HUES48 (cell line): ENCODE measurements at regions not wholly inside any gene's neighbourhood (a gene's known extent, or its start where the extent isn't known, plus 50 kb on each side); places are given as distances from the start of the nearest gene placed in this dataset.
"Not testable (repeated sequence)": the region's sequence is repeated elsewhere in the genome, so short reads cannot be mapped to it uniquely, and the experiment has no call there.

Experiments
- H3K27ac ChIP-seq: one replicate; pipeline ENCODE4 v1.7.0; 2013; ENCODE audit warnings: low read depth, low read length, inconsistent platforms
- H3K27me3 ChIP-seq: 2 replicates; pipeline ENCODE4 v1.6.1; 2013; ENCODE audit warnings: mild to moderate bottlenecking, low read length; ENCODE audit not compliant: control insufficient read depth, insufficient read depth
- H3K36me3 ChIP-seq: 2 replicates; pipeline ENCODE4 v1.6.1; 2013; ENCODE audit warnings: low read length; ENCODE audit not compliant: control insufficient read depth, insufficient read depth
- H3K4me1 ChIP-seq: 2 replicates; pipeline ENCODE4 v1.6.1; 2013; ENCODE audit warnings: mild to moderate bottlenecking, low read length; ENCODE audit not compliant: control insufficient read depth, insufficient read depth
- H3K4me3 ChIP-seq: 2 replicates; pipeline ENCODE4 v1.5.1; 2013; ENCODE audit warnings: mild to moderate bottlenecking, low read depth, low read length
- H3K9ac ChIP-seq: 2 replicates; pipeline ENCODE4 v1.6.1; 2013; ENCODE audit warnings: mild to moderate bottlenecking, low read depth, low read length, moderate library complexity
- H3K9me3 ChIP-seq: 2 replicates; pipeline ENCODE4 v1.6.1; 2013; ENCODE audit warnings: low read length; ENCODE audit not compliant: control insufficient read depth, insufficient read depth

DNA sequence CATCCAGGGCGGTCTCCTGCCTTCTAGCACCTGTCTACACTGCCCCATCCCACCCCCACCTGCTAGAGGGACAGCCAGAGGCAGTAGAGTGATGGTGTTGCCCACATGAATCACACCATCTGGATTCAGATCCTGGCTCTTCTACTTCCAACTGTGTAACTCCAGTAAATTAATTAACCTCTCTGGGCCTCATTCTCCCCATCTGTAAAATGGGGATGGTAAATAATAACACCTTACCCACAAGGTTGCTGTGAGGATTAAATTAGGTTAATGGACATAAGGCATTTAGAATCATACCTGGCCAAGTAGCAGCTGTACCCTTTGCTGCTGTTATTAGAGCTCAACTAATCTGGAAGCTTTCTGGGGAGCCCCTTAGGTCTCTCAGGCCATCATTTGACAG lies 149.6 kb upstream of the BCOR start:
- Histone ChIP-seq H3K4me3 (no peak overlapping the region), H3K9me3 (no peaks in the 10 kb centered on the region; the same call in none of the 2 replicates), H3K36me3 (no peaks in the 10 kb centered on the region), H3K4me1 (peaks cover 12% of the 10 kb centered on the region), H3K9ac (no peak overlapping the region), H3K27me3 (no peaks in the 10 kb centered on the region), H3K27ac (no peak overlapping the region)

DNA sequence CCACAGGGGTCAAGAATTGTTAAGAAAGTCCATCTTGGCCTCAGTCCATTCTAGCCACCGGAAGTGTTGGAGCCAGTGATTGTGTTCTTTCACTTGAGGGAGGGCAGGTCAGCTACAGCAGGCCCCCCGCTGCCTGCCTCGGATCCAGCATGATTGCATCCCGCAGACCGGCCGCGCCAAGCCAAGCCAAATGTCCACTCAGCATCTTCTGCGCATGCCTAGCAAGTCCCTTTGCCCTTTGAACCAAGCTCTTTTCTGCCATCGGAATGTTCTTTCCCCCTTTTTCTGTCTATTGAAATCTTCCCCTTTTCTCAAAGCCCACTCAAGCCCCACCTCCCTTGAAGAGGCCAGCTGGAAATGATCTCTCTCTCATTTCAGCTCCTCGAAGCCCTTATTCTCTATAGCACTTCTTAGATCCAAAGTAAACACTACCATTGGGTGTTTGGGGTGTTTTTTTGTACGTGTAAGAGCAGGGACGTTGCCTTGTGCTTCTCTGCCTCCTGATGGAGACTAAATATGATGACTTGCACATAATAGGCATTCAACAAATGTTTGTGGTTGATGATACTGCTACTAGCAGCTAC lies 147.8 kb upstream of the BCOR start:
- Histone ChIP-seq H3K27me3 (no peaks in the 10 kb centered on the region), H3K36me3 (no peaks in the 10 kb centered on the region), H3K4me3 (no peak overlapping the region), H3K9ac (no peak overlapping the region), H3K4me1 (peaks cover 12% of the 10 kb centered on the region), H3K9me3 (no peaks in the 10 kb centered on the region; the same call in none of the 2 replicates), H3K27ac (no peak overlapping the region)

DNA sequence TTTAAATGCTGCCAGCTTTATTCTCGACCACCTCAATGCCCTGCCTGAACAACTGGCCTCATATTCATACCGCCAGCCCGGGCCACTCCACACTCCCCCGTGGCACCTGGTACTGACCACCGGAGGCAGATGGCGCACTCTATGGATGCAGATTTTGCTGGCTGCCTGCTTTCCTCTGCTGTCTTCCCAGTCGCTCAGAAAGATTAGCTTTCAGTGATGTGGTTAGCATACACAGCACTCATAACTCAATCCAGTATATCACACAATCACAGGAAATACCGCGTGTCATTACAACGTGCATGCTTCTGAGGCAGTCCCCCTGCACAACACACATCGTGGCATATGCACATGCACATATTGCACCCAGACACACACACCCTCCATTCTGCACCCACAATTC lies 147.2 kb upstream of the BCOR start:
- Histone ChIP-seq H3K36me3 (no peaks in the 10 kb centered on the region), H3K4me3 (no peak overlapping the region), H3K4me1 (peaks cover 12% of the 10 kb centered on the region), H3K27me3 (no peaks in the 10 kb centered on the region), H3K9ac (no peak overlapping the region), H3K27ac (no peak overlapping the region), H3K9me3 (no peaks in the 10 kb centered on the region; the same call in none of the 2 replicates)

DNA sequence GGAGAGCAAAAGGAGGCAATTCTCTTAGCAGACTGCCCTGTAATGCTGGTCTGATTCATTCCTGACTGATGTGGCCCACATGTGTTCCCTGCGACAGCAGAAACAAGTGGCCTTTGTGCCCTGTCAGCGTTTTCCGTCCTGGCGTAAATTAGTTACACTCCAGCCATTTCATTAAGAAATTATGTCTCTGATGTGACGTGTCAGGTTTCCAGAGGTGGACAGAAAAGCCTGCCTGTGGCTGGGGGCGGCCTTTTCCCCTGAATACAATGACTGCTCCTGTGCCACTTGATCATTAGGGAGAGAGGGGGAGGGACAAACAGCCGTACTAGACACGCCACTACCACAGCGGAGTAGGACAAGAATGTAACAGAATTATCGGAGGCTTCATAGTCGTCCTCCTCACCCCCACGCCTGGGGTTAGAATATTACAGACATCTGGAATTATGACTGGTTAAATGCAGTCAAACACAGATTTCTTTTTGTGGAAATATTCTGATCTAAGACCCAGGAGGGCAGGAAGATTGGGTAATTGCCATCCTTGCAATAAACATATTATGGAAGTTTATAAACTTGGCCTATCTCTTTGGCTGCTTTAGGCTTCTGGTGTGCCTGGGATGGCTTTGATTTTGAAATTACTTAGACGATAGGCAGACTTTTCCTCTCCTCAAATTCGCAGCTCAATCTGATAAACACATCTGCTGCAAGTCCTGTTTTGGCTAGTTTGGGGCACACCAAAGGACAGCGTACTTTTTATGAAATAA lies 146.2 kb upstream of the BCOR start:
- Histone ChIP-seq H3K4me1 (peaks cover 12% of the 10 kb centered on the region), H3K27me3 (no peaks in the 10 kb centered on the region), H3K9me3 (no peaks in the 10 kb centered on the region; the same call in 1 of the 2 replicates), H3K36me3 (no peaks in the 10 kb centered on the region), H3K27ac (no peak overlapping the region), H3K4me3 (no peak overlapping the region), H3K9ac (no peak overlapping the region)

DNA sequence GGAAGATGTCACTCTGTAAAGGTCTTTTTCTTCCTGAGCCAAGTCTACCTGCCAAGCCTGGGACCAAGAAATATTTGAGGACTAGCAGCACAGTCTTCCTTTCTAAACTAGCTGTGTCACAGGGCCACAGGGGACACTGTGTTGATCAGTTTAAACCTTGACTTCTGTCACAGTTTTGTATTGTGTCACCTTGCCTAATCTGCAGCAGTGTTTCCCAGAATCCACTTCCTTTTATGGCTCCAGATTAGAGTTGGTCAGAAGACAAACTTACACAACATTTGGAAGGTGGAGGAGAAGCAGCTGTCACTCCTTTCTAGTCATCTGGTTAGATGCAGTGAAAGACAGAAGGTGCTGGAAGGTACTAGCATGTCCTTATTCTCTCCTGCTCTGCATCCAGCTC lies 143.1 kb upstream of the BCOR start:
- no peak overlapping the region for H3K9ac ChIP-seq
- H3K9me3 ChIP-seq = peaks cover under 1% of the 10 kb centered on the region; the same call in 1 of the 2 replicates
- H3K4me1 ChIP-seq = peaks cover 14% of the 10 kb centered on the region
- H3K27me3 ChIP-seq = no peaks in the 10 kb centered on the region
- H3K36me3 ChIP-seq = no peaks in the 10 kb centered on the region
- no peak overlapping the region for H3K27ac ChIP-seq
- no peak overlapping the region for H3K4me3 ChIP-seq

DNA sequence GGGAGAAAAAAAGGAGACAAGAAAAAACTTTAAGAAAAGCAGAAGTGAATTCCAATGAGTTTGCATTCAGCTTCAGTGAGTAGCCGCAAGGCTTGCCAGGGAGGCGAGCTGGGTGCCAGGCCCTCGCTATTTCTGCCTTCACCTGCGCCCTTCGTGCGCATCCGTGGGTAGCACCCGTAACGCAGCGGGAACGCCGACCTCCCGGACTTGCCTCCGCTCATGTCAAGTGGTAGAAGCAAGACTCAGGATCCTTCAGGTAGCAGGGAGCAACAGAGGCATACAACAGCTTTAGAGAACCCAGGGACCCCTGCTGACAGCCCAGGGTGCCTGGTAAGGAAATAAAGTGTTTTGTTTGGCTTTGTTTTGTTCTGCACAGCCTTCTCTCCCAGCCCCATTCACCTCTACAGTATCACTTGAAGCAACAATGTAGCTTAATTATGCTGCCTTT lies 140.0 kb upstream of the BCOR start:
- Histone ChIP-seq H3K9ac (no peak overlapping the region), H3K9me3 (peaks cover 4% of the 10 kb centered on the region; the same call in 1 of the 2 replicates), H3K4me3 (no peak overlapping the region), H3K27me3 (no peaks in the 10 kb centered on the region), H3K27ac (peak overlapping the region; percentile 46), H3K4me1 (peaks cover 12% of the 10 kb centered on the region), H3K36me3 (no peaks in the 10 kb centered on the region)

DNA sequence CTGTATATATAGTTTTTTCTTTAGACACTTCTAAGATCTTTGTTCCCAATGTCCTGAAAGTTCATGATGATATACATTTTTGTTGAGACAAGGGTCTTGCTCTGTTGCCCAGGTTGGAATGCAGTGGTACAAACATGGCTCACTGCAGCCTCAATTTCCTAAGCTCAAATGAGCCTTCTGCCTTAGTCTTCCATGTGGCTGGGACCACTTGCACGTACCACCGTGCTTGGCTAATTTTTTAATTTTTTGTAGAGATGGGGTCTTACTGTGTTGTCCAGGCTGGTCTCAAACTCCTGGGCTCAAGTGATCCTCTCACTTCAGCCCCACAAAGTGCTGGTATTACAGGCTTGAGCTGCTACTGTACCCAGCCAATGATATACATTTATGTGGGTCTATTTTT lies 132.9 kb upstream of the BCOR start:
- Histone ChIP-seq H3K27me3 (no peaks in the 10 kb centered on the region), H3K36me3 (no peaks in the 10 kb centered on the region), H3K27ac (no peak overlapping the region), H3K4me1 (no peaks in the 10 kb centered on the region), H3K4me3 (no peak overlapping the region), H3K9me3 (peaks cover 7% of the 10 kb centered on the region; the same call in 1 of the 2 replicates), H3K9ac (no peak overlapping the region)

DNA sequence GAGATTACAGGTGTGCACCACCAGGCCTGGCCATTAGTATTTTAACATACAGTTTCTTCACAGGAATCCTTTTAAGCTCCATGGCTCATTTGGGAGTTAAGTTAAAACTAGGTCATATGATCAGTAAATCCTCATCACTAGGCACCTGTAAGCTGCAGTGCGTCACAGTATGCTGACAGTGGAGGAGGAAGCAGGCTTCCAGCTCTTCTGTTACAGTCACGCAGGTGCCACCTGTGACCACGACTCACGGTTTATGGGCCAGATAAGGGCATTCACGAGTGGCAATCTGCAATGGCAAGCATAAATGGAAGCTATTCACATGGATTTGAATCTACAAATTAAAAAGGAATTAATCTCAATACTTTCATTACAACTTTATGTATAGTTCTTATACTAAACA lies 129.4 kb upstream of the BCOR start:
- no peaks in the 10 kb centered on the region for H3K36me3 ChIP-seq
- no peak overlapping the region for H3K27ac ChIP-seq
- H3K27me3 ChIP-seq = no peaks in the 10 kb centered on the region
- peaks cover 9% of the 10 kb centered on the region for H3K9me3 ChIP-seq
- H3K9ac ChIP-seq = no peak overlapping the region
- no peaks in the 10 kb centered on the region for H3K4me1 ChIP-seq
- no peak overlapping the region for H3K4me3 ChIP-seq

DNA sequence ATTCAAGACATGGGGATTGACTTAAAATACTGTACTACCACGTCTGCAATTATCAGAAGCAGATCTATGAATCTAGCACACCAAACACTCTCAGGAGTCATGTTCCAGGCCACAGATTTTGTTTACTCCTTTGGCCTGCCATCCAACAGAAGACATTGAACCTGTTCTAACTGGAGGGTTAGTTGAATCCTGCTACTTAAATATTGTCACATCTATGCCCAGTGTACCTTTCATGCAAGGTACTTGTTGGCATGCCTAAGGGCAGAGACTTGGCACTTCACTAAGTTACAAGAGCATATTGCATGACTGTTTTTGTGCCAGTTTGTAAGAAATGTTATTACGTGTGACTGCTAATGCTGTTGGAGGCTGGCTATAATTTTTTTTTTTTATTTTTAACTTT lies 126.9 kb upstream of the BCOR start:
- no peaks in the 10 kb centered on the region for H3K27me3 ChIP-seq
- H3K4me1 ChIP-seq = no peaks in the 10 kb centered on the region
- peaks cover 16% of the 10 kb centered on the region for H3K9me3 ChIP-seq

DNA sequence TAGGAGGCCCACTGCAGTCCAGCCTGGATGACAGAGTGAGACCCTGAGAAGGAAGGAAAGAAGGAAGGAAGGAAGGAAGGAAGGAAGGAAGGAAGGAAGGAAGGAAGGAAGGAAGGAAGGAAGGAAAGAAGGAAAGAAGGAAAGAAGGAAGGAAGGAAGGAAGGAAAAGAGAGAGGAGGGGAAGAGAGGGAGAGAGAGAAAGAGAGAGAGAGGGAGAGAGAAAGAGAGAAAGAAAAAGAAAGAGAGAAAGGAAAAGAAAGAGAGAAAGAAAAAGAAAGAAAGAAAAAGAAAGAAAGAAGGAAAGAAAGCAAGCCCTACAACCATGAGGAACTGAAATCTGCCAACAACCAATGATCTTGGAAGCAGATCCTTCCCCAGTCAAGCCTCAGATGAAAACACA lies 124.9 kb upstream of the BCOR start:
- not testable (repeated sequence) for H3K4me3 ChIP-seq, H3K4me1 ChIP-seq, H3K27me3 ChIP-seq, H3K27ac ChIP-seq, H3K9ac ChIP-seq, H3K36me3 ChIP-seq
- peaks cover 18% of the 10 kb centered on the region for H3K9me3 ChIP-seq

More for the DNA sequence above, 126.9 kb upstream of the BCOR start:
- H3K9ac ChIP-seq = no peak overlapping the region
- H3K27ac ChIP-seq = no peak overlapping the region
- H3K4me3 ChIP-seq = no peak overlapping the region
- no peaks in the 10 kb centered on the region for H3K36me3 ChIP-seq

DNA sequence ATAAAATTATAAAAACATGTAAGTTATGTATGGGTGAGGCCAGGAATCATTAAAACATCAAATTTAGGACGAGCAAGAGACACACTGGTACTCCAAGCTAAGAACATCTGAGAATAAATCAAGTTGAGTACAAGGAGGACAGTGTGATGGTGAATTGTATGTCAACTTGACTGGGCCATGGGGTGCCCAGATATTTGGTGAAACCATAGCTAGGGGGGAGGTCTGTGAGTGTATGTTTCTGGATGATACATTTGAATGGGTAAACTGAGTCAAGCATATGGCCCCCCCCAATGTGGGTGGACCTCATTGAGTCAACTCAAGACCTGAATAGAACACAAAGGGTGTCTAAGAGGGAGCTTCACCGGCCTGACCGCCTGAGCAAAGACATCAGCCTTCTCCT lies 115.3 kb upstream of the BCOR start:
- Histone ChIP-seq H3K4me3 (no peak overlapping the region), H3K27me3 (no peaks in the 10 kb centered on the region), H3K36me3 (no peaks in the 10 kb centered on the region), H3K27ac (no peak overlapping the region), H3K4me1 (no peaks in the 10 kb centered on the region), H3K9ac (no peak overlapping the region), H3K9me3 (peaks cover 11% of the 10 kb centered on the region)
